SW 1271 (cell line): ENCODE measurements at regions not wholly inside any gene's neighbourhood (a gene's known extent, or its start where the extent isn't known, plus 50 kb on each side); places are given as distances from the start of the nearest gene placed in this dataset.

Experiments used
- DNase-seq, 2 experiments: peaks; one replicate each; lab custom pipeline; 2025; lab: John Stamatoyannopoulos, UW

DNA sequence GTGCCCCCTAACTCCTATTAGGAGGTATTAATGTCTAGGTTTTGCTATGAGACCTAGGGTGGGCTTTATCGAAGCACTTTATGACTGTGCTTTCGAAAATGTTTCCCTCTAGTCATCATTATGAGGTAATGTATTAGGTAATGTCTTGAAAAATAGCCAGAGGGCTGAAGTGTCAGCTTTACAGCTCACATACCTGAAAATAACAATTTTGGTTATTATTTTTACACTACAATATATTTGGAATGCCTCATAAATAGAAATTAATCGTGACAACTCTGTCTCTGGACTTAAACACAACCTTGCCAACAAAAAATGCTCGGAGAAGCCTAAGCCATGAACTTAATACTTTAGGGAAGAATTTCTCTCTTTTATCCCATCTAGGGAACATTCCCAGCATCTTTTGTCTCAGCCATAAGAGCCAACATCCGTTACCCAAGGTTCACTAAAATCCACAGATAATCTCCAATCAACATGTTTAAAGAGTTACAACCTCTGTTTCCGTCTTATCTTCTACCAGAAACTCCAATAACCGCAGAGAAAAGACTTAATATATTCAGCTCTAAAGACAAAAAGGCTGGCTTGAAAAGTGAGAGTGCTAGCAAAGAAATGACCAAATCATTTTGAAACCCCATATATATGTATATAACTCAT is 130.9 kb upstream of the RND3 start:
- DNase-seq: no peak

DNA sequence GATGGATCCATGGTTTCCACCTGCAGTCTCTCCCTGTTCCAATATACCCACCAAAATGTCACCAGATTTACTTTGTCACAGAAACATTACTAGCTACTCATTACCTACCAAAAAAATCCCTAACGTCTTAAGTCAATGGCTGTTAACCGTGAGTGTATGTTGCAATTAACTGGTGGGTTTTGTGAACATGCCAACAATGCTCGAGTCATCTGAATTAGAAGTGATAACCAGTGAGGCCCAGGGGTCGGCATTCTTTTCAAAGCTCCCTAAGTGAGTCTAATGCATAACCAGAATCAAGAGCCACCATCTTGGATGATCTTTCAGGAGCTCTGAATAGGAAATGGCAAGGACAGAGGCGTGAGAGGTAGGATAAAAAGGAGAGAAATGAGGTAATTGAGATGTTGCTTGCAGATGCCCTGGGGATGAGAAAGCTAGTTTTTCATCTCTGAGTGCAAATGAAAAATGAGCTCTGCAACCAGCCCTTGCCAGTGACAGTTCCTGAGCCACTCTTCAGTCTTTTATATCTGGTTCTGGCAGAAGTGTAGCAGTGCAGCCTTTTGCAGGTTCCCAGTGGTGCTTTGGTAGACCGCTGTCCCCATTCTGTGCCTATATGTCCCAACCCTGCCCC is 130.0 kb upstream of the RND3 start:
- no peak for DNase-seq

DNA sequence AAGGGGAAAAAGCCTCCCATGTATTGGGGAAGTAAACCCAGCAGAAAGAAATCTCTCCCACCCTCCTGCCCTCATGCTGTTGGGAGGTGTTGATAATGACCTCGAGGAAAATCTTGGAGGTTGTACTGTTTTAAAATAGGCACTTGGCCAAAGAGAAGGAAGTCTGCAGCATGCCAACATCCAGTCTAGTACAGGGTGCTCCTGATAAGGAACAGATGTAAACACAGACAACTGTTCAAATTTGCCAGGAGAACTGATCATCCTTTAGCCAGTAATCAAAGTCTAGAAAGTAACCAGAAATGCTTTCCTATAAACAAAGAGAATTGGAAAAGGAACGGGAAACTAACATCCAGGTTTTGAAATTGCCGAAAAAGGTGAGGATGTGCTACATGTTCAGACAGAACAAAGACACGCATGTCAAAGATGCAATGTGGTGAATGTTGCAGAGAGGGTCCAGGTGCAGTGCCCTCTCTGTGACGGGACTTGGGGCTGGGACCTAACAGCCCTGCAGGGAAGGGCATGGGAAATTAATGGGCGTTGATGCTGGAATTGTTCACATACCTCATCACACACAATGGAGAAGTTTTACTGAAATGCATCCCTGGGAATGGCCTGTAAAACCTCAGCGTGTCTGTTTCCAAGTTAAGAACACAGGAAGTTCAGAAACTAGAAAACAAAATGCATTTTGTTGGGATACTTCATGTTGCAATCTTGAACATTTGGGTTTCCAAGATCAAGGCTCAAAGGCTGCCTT is 125.7 kb upstream of the RND3 start:
- no peak for DNase-seq

GRCh38 chr2:150610670-150611279 is 123.3 kb upstream of the RND3 start:
- peak in 1 of 2 experiments; percentile 36 for DNase-seq

- no peak for DNase-seq
Measured at GRCh38 chr2:150609831-150610582, 122.5 kb upstream of the RND3 start.

- no peak for DNase-seq
Measured at GRCh38 chr2:150608341-150608740, 120.9 kb upstream of the RND3 start.

DNA sequence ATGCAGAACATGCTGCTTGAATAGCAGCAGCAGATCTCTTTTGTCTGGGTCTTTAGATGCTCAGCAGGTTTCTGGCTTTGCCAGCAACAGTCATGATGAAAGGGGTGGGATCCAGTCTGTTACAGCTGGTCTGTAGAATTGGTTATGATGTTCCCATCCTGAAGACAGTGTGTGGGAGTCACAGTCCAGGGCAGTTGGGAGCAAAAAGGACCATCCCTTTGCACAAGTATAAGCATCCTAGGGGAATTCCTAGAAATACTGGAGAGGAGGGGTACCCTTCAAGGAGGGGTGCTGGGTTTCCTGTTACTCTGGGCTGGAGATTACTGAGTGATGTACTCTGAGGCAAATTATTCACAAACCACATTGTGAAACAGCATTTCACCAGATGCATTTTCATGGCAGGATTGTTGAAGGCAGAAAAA is 119.9 kb upstream of the RND3 start:
- DNase-seq: no peak

DNA sequence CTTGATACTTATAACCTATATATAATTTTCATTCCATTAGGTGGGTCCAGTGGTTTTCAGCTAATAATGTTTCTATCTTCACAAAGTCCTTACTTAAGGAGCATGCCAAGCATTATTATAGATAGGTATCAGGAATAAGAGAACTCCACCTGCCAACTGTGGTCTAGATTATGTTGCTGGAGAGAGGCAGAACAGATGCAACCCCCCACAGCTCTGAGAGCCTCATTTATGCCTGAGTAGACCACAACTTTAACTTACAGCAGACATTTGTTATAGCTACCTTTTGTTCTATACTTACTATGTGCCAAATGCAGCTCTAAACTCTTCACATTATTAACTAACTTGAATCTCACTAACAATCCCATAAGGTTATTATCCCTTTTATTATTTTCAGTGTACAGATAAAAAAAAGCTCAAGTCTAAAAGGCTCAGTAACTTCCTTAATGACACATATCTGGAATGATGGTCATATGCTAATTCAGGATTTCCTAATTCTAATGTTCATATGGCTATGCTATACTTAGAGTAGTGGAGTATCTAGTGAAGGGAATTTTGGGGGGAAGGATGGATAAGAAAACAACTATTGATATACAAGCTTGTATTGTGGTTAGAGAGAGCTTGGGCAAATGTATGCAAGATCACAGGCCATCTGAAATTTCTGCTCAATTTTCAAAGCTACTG is 119.1 kb upstream of the RND3 start:
- no peak for DNase-seq

GRCh38 chr2:150605664-150606063 is 118.2 kb upstream of the RND3 start:
- DNase-seq: no peak

DNA sequence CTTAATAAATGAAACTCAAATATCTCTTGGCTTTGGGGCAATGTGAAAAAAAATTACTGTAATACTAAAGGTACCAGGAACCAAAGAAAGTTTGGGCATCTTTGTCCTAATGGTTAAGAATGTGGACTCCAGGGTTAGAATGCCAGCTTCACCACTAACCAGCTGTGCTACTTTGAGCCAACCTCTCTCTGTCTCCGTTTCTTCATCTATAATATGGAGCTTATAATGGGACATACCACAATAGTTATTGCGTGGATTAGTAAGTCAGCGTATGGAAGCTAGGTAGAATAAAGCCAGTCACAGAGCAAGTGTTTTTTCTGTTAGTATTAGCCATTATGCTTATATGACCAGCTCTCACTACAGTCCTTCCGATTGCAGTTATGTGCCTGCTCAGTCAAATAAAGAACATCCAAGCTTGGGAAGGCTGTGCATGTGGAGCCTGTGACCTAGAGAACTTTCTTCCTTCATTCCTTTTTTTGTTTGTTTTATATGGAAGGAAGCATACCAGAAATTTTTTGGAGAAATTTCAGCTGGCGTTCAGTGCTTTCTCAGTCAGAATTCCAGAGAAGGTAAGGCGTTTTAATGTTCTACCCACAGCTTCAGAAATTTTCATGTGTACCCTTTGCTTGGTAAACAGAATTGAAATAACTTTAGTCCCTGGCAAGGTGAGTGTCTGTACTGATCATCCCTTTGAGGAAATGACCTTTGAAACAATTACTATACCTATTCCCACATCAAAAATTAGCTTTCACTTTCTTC is 114.0 kb upstream of the RND3 start:
- DNase-seq: peak in 1 of 2 experiments; percentile 14

DNA sequence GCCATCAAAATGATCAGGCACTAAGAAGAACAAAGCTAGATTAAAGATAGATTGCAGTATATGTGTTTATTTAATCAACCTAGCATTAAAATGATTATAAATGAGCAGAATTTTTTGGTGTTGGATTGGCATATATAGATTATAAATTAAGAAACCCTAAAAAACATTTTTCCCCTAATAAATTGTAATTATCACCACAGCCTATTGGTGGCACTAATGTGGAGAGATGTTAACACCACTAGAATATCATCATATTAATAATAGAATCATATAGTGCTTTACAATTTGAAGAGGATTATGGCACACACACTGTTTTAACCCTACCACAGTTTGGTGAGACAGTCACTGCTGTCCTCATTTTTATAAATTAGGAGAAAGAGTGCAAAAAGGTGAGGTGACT is 112.4 kb upstream of the RND3 start:
- no peak for DNase-seq

- no peak for DNase-seq
Measured at GRCh38 chr2:150598383-150598782, 110.9 kb upstream of the RND3 start.

GRCh38 chr2:150595803-150596470 is 108.5 kb upstream of the RND3 start:
- no peak for DNase-seq

DNA sequence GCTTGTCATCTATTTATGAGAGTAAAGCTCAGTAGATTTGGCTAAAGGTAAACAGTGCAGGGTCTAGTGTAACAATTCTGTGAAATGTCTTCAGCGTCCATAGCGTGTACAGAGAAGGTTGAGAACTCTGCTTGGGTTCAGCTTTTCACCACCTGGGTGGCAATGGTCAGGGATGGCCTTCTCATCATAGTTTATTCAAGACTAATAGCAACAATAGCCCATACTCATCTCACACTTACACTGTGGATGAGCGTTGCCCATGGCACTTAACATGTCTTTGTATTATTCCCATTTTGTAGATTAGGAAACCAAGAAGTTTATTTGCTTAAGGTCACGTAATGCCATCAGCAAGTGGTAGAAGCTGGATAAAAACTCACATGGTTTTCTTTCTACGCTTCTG is 106.8 kb upstream of the RND3 start:
- DNase-seq: no peak

- no peak for DNase-seq
Measured at GRCh38 chr2:150591496-150592285, 104.2 kb upstream of the RND3 start.

- no peak for DNase-seq
Measured at GRCh38 chr2:150589681-150590080, 102.2 kb upstream of the RND3 start.

- no peak for DNase-seq
Measured at GRCh38 chr2:150588506-150588870, 101.0 kb upstream of the RND3 start.

DNA sequence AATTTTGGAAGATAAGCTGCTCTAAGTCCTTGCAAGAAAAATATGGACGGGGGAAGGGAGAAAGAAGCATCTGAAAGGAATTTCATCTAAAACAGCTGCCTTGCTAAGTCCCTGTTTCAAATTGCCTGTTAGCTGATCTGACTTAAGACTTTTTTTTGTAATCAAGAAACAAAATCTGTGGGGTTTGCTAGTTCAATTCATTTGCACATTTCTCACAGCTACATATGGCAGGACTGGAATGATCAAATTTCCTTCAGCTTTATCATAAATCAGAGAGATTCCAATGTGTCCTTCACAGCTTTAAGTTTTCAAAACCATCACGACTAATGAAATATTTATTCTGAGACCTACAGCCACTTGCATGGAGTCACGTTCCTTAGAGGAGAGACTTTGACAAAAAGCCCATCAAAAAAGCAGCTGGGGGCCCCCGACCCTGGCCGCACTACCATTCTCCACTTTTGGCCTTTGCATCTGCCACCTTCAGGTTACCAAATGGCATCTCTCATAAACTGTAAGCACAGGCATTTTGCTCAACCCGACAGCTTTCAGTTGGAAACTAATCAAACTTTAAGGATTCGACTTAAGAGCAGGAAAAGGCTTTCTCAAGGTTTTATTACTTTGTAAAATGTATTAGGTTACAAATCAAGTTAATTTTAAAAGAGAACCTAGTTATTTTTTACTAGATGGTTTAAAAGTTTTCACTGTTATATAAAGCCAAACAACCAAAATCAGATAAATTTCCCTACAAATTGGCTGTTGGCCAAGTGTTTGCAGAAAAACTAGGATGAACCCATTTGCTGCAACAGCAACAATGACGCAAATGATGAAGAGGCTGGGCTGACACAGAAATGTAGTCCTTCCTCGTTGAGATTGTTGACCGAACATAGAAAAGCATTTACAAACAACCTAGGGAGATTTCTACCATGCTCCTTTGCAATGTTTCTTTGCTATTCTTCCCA is 100.4 kb upstream of the RND3 start:
- no peak for DNase-seq
